ENCODE measurements at regions not wholly inside any gene's neighbourhood (a gene's known extent, or its start where the extent isn't known, plus 50 kb on each side); places are given as distances from the start of the nearest gene placed in this dataset.

DNA sequence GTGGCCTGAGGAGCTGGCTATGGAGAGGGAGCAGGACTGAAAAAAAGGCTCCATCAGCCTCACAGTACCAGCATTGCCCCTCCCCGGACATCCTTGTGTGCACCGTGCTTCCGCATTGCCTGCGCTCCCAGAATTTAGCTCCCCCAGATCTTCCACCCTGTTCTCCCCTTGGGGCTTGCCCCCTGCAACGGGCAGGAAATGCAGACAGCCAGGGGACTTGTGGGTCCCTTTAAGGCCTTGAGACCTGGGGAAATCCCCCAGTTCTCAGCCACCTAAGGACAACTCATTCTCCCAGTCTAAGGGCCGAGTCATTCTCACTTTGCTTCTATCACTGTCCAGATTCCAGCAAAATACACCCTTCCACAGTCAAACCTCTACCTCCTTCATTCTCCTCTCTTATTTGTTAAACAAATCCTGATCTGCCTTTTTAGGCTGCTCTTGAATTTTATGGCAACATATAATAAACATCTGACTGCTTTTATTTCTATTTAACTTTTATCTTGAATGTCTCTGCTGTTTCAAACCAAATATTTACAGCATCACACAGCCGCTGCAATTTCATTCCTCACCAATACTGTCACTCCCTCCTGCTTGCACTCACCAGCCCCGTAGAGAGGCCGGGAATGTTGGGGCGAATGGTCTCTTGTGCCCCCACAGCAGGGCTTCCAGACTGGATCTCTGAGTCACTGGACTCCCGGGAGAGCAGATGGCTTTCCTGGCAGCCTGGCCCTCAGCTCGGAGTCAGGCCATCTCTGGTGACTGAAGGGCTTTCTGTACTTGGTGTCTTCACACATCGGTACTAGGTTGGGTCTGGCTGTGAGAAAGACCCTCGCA lies 221.9 kb downstream of the TSHZ3 start:
- TF ChIP-seq CTCF (IDR thresholded peaks at IDR 0.05) (no peak), ZBTB21 (CRISPR knock-in tag; IDR thresholded peaks at IDR 0.05; ENCODE audit: borderline replicate concordance) (no peak)
